AG09309 (cell line): ENCODE measurements at regions not wholly inside any gene's neighbourhood (a gene's known extent, or its start where the extent isn't known, plus 50 kb on each side); places are given as distances from the start of the nearest gene placed in this dataset.
"Not testable (repeated sequence)": the region's sequence is repeated elsewhere in the genome, so short reads cannot be mapped to it uniquely, and the experiment has no call there.

Experiments
- DNase-seq: peaks from one replicate; pipeline ENCODE4 v3.0.0-alpha.2; 2010; ENCODE audit warnings: low read depth
- H3K4me3 ChIP-seq: 2 replicates; pipeline ENCODE4 v1.5.1; 2011; ENCODE audit warnings: mild to moderate bottlenecking, low read depth, low read length, moderate library complexity; ENCODE audit not compliant: control insufficient read depth
- CTCF ChIP-seq: IDR thresholded peaks from 2 replicates; pipeline ENCODE4 v1.5.1; 2011; ENCODE audit warnings: mild to moderate bottlenecking, low read depth, low read length, inconsistent platforms; ENCODE audit not compliant: insufficient read depth, control insufficient read depth; ENCODE audit errors: missing control alignments

GRCh38 chr18:14943967-14944636 is 196.1 kb downstream of the ANKRD30B start:
- DNase-seq = no peak
- H3K4me3 ChIP-seq = no peak overlapping the region
- no peak for TF ChIP-seq CTCF

- DNase-seq = no peak
- TF ChIP-seq CTCF = no peak
- no peak overlapping the region for H3K4me3 ChIP-seq
These were observed 196.9 kb downstream of the ANKRD30B start for GRCh38 chr18:14944838-14945237.

GRCh38 chr18:14945286-14945685 is 197.3 kb downstream of the ANKRD30B start:
- no peak overlapping the region for H3K4me3 ChIP-seq
- TF ChIP-seq CTCF = no peak
- no peak for DNase-seq

- TF ChIP-seq CTCF = no peak
- no peak overlapping the region; the same call in 1 of the 2 replicates for H3K4me3 ChIP-seq
- DNase-seq = no peak
These were observed 198.0 kb downstream of the ANKRD30B start for GRCh38 chr18:14945984-14946383.

- DNase-seq, H3K4me3 ChIP-seq: not testable (repeated sequence)
These were observed 198.9 kb downstream of the ANKRD30B start for GRCh38 chr18:14946741-14947470.

GRCh38 chr18:14947482-14948162 is 199.7 kb downstream of the ANKRD30B start:
- H3K4me3 ChIP-seq = no peak overlapping the region
- no peak for DNase-seq
- no peak for TF ChIP-seq CTCF

GRCh38 chr18:14948163-14948540 is 200.2 kb downstream of the ANKRD30B start:
- DNase-seq = no peak
- TF ChIP-seq CTCF = no peak
- no peak overlapping the region for H3K4me3 ChIP-seq
